GM19395 (cell line): ENCODE measurements at regions not wholly inside any gene's neighbourhood (a gene's known extent, or its start where the extent isn't known, plus 50 kb on each side); places are given as distances from the start of the nearest gene placed in this dataset.

Experiments
- ATAC-seq: cut with Tn5 transposase; IDR thresholded peaks from one replicate; pipeline ENCODE4 v1.9.1; 2021; ENCODE audit warnings: mild to moderate bottlenecking, moderate library complexity; ENCODE audit not compliant: unreplicated experiment

DNA sequence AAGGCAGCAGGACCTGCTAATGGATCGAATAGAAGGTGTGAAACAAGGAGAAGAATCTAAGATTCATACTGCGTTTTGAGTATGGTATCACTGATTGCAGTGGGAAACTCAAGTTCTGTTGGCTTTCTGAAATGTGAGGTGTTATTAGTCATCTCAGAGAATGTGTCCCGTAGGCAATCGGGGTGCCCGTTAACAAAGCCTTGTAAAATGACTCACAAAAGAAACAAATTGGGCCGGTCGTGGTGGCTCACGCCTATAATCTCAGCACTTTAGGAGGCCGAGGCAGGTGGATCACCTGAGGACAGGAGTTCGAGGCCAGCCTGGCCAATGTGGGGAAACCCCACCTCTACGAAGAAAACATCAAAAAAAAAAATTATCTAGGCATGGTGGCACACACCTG is 118.2 kb upstream of the C7orf33 start:
- ATAC-seq, result no peak

DNA sequence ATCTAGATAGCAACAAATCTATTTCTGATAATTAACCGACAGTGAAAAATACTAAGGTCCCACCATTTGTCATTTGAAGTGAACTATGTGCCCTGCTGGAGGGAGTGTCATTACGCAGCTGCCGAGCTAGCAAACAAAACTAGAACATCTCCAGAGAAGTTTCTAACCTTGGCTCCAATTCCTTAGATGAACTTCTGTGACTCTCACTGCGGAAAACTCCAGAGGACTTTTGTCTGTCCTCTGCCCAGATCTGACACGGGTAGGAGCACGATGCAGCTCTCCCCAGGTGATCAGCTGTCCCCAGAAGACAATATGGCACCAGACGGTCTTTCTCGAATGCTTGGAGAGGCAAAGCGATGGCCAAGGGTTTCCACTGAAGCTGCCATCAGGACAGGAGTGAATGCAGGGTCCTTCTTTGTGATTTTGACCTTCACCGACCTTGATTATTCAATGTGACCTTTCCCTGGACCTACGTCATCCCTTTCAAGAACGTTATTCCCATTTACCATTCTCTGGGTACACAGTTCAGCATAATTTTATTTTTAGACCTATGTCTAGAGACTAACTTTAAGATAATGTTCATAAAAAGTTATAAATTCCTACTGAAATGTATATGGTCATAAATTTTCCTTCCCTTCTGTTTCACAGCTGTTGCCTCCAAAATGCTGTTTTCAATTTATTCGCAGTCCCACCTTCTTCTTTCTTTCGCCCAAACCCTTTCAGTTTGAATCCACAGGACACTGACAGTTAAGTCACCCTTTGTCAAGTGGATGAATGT is 116.7 kb upstream of the C7orf33 start:
- ATAC-seq, result no peak

DNA sequence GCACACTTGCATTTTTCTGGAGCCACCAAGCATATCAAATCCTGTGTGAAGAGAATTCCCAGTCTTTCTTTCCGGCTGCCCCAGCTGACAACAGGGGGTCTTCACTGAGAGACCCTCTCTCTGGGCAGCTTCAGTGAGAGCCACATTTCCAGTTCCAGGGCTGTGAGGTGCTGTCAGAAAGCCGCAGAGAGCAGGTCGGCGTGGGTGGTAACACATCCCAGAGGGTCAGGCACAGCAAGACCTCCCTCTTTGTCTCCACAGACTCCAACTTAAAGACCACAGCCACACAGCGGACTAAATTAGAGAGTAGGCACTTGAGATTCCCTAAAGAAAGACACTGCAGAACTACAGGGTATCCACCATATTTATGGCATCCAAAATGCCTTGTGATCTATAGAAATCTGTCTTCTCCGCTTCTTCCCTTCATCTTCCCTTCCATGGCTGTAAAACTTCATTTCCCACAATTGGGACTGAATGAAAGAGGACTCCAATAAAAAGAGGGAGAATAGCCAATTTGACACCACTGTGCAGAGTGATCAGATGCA is 116.0 kb upstream of the C7orf33 start:
- no peak for ATAC-seq

DNA sequence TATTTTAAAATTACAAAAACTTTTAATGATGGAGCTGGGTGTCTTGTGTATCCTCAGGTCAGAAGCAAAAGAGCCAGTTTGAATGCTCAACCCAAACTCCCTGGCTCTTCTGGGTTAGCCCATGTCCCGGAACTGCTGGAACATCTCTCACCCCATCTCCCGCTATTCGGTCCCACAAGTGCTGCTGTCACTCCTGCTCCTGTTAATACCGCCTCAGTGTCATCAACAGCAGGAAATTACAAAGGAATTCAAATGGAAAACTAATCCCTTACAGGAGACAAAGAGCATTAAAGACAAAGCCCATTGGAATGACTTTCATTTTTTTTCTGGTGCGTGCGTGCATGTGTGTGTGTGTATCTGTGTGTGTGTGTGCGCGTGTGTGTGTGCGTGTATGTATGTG is 112.0 kb upstream of the C7orf33 start:
- ATAC-seq, result no peak

DNA sequence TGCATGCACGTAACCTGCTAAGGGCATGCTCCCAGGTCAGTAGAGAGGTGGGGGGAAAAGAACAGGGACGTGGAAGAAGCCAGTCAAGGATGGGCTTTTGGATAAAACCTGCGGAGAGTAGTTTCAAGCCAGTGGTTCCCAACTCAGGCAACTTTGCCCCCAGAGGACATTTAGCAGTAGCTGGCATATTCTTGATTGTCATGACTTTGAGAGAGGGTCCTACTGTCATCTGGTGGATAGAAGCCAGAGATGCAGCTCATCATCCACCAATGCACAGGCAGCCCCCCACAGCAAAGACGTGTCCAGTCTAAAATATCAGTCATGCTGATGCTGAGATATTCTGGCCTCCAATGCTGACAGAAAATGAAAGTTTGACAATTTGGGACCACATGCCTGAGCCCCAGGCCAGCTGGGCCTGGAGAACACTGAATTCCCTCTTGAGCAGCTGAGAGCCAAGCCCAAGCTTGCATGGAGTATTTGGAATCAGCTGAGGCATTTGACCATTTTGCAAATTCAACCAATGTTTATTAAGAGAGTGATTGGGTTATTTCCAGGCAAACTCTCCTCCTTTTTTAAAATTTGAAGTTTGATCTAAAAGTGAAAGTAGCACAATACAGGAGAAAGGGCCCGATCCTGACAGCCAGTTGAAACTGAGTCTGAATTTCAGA is 110.0 kb upstream of the C7orf33 start:
- ATAC-seq, result no peak

DNA sequence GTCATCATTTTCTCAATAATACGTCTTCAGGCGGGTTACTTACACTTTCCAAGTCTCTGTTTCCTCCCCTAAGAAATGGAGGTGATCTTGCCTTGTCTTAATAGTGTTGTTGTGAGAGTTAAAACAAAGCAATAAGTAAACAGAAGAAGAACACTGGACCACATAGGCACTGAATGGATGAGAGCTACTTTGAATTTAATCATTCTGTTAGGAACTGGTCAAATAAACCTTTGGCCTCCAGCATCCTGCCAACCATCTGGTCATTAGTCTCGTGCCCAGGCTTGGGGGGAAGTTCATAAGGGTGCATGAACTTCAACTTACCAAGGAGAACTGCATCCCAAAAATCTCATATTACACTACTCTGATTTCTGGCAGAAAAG is 109.4 kb upstream of the C7orf33 start:
- no peak for ATAC-seq

DNA sequence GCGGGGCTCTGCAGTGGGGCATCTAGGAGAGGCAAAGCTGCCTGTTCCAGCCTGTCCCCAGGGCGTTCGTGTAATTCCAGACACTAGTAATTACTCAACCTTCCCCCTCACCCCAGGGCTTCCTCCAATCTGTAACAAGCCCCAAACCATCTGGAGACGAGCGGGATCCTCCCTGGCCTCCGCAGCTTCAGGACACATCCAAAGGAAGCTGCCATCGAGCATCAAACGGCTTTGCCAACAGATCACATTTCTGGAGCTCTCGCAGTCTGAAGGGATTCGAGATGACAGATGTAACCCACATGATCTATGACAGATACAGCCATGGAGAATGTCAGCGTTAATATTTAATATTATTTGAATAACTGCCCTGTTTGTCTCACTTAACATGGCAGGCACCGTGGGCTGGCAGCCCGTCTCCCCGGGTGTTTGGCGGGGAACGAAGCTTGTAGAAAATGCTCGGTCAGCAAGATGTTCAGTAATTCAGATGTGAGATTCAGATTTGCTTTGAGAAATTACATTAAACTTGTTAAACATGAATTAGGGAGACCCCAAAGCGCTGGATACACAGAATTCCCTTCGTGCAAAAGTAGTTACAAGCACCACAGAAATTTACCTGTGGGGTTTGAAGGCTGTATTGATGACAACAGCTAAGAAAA is 108.5 kb upstream of the C7orf33 start:
- ATAC-seq, result no peak

DNA sequence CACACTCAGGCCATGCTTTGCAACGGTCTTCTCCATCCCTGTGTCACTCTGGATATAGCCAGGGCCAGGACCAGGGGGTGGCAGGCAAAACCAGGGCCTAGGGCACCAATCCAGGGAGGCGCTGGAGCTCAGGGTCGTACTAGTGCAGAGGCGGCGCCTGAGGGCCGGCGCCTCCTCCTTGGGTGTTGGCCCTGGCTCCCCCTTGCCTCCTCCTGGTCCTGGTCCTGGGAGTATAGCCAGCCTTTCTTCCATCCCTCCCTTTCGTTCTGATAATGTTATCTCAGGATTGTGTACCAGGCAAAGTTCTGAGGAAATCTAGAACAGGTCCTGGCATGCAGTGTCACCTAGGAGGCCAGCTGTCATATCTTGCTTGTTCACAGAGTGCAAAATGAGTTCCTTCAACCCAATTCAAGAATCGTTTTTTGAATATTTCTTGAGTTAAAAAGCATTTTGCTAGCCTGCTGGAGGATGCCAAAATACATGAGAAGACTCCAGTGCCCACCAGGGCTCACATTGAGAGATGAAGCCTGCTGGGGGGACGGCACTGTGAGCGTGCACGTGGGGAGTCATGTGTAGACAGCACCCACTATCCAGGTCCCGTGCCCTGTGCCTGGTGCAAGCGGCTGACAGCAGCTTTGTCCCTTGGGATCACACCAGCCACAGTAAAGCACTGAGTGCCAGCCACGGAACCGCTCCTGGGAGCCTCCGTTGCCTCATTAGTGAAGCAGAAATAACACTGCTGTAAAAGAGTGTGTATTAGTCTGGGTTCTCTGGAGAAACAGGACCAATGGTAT is 106.9 kb upstream of the C7orf33 start:
- no peak for ATAC-seq

DNA sequence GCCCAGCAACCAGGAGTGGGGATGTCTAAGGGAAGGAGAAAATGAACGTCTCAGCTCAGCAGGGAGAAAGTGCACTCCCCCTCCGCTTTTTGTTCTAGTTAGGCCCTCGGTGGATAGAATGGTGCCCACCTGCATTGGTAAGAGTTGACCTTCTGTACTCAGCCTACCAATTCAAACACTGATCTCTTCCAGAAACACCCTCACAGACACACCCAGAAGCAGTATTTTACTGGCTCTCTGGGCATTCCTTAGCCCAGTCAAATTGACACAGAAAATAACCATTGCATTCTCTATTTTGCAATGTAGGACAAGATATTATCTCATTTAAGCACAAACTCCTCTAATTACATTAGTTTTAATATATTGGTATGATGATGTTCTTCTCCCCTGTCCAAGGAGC is 106.1 kb upstream of the C7orf33 start:
- ATAC-seq, result no peak

DNA sequence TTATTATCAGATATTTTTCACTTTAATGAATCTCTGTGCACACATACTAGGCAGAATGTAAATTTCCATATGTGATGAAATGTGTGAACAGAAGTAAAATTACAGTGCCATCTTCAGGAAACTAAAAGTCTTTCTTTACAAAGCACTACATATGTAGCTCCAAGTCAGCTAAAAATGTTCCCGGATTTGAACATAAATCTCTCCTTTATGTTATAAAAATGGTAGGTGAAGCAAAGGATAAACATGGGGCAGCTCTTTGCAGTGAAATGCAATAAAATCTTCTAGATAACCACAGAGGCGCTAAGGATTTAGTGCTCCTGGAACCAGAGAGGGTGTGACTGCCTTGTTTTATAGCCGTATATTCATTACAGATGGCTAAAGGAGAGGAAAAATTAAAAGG is 104.9 kb upstream of the C7orf33 start:
- no peak for ATAC-seq

DNA sequence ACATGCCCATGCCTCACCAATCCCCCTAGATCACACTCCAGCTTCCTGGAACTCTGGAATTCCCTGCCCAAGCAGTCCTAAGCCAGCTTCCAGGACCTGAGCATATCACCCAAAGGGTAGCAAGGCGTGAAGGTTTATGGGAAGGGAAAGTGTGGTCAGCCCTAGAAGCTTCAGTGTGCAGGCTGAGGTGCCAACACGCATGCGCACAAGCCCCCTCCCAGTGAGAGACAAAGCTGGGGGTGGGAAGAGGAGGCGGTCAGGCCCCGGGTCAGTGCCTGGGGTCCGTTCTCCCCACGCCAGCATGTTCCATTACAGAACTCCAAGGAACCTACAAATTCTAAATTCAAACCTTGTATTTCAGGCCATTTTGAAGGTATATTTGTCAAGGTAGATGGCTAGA is 103.6 kb upstream of the C7orf33 start:
- ATAC-seq, result no peak

DNA sequence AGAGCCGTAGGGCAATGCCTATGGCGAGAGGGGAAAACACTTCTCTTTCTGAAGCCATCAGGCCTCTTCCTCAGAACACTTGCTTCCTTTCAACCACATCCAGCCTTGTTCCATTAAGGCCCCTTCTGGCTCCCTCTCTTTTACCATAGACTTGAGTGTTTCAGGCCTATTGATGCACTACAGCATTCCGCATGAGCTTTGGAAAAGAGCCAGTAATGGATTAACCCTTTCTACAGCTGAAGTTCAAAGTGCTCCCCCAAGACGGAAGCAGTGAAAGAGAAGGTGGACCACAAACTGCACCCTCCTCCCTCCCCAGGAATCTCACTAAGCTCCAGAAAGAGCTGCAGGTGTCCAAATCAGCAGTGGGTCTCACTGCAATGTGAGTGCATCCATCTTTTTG is 102.7 kb upstream of the C7orf33 start:
- no peak for ATAC-seq

DNA sequence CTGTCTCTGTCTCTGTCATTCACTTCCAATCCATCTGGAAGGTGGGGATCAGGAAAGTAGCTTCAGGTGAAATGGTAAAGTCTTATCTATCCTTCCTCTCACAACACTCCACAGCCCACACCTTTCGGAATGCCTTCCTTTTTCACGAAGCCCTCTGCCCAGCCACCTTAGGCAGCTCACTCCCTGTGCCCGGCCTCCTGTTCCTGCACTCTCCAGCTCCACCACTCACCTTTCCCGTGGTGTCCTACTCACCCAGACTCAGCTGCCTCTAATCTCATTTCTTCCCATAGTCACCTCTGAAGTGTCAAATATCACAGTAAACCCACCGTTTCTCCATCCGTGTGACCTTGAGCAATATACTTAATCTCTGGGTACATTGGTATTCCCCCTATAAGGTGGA is 100.9 kb upstream of the C7orf33 start:
- no peak for ATAC-seq

DNA sequence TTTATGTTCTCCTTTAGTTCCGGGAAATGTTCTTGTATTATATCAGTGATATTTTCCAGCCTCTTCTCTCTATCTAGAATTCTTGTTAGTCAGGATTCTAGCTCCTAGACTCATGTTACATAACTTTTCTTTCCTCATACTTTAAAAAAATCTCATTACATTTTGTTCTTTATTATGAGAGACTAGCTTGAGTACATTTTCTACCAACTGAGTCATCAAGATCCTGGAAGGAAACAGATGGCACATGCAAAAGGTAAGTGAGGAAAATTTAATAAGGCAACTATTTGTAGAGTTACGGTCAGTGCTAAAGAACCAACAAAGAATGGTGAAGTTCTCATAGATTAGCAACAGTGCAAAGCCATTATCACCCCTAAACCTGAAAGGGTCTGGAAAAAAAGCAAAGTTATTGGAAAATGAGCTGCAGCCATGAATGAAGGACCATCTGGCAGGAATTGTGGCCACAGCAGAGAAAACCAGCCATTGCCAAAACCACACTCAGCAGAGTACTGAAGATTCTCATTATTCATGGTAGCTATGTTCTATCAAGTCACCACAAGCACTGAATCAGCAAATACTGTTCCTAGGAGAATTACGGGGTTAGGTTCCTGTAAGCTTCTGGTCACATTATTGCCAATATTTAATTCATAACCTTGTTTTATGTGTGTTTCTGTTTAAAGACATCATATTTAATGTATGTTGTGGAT is 98.3 kb upstream of the C7orf33 start:
- no peak for ATAC-seq

DNA sequence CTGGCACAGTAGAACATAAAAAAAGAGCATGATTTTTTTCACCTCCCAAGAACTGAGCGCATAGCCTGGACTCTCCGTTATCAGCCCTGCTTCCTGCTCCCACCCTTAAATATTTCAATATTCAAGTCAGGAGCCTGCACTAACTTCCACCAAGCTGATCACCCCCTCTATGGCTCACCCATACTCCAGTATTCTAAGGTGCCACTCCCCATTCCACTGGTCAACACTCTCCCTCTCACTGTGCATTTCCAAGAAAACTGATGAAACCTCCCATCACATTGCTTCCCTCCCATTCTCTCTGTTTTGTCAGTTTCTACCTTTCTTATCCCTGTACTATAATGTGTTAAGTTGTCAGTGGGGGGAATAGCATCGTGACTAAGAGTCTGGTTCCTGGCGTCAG is 95.0 kb upstream of the C7orf33 start:
- no peak for ATAC-seq

DNA sequence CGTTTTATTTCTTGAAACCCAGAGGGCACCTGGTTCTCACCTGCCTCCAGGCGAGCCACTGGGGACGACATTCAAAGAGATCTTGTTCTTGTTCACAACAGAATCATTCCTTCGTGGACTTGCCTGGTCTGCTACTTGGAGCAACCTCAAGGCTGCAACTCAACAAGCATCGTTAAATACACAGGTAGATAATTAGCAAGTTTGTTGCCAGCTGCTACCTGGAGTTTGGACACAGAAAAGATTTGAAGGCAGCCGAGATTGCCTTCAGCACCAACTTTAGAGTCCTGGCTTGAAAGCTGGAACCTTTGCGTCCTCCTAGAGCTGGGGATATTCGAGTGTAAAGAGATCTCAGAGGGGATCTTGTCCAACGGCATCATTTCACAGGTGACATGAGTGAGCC is 89.6 kb upstream of the C7orf33 start:
- no peak for ATAC-seq

DNA sequence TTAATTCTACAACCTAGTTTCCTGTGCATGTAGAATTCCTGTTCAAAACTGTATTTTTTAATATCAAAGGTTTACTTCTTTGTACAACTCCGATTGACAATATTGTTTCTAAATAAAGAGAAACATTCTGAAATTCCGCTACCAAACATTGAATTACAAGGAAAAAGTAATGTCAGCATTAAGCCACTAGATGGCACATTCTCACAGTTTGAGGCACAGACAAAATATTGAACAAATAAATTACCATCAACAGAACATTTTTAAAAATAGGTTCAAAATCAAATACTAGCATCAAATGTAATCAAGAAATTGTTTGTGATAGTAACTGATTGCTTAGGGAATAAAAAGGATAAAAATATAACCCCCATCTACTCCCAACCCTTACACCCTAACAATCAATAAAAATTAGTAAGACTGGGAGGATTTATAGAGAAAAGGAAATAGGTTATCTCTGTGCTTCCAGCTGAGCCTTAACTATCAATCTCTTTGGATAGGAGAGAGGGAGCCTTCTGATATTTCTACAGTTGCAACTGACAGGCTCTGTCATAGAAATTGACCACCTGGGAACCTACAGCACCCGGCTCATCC is 86.6 kb upstream of the C7orf33 start:
- no peak for ATAC-seq

DNA sequence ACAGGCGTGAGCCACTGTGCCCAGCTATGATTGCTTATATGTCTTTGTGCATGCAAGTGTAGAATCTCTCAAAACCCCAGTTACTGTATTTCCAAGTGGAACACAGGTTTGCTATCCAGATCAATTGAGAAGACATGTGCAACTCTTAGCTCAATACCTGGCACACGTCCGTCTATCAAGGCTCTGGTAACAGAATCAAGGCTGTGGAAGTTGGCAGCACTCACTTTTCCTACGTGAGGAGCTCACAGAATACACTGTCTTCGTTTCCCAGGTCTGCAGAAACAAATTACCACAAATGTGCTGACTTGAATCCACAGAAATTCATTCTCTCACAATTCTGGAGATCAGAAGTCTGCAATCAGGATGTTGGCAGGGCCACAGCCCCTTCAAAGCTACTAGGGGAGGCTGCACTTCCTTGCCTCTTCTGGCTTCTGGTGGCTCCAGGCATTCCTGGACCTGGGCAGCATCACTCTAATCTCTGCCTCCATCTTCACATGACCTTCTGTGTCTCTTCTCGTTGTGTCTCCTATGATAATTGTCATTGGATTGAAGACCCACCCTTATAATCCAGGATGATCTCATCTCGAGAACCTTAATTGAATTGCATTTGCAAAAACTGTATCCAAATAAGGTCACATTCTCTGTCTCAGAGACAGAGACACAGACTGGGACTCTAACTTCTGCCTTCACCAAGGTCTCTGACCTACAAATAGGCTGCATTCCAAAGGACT is 84.8 kb upstream of the C7orf33 start:
- ATAC-seq, result no peak

DNA sequence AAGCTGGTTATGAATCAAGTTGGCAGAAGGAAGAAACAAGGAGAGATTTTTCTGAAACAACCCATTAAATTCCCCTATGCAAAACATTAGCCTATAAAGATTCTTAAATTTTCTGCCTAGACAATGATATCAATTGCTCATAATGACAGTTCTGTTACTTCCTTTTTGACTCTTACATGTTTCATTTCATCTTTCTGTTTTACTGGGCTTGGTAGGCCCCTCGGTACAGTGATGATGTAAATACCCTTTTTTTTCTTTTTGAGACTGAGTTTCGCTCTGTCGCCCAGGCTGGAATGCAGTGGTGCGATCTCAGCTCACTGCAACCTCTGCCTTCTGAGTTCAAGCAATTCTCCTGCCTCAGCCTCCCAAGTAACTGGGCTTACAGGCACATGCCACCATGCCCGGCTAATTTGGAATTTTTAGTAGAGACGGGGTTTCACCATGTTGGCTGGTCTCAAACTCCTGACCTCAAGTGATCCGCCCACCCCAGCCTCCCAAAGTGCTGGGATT is 83.4 kb upstream of the C7orf33 start:
- peak; percentile 98 for ATAC-seq
